ENCODE measurements at regions not wholly inside any gene's neighbourhood (a gene's known extent, or its start where the extent isn't known, plus 50 kb on each side); places are given as distances from the start of the nearest gene placed in this dataset.
"Not testable (repeated sequence)": the region's sequence is repeated elsewhere in the genome, so short reads cannot be mapped to it uniquely, and the experiment has no call there.

DNA sequence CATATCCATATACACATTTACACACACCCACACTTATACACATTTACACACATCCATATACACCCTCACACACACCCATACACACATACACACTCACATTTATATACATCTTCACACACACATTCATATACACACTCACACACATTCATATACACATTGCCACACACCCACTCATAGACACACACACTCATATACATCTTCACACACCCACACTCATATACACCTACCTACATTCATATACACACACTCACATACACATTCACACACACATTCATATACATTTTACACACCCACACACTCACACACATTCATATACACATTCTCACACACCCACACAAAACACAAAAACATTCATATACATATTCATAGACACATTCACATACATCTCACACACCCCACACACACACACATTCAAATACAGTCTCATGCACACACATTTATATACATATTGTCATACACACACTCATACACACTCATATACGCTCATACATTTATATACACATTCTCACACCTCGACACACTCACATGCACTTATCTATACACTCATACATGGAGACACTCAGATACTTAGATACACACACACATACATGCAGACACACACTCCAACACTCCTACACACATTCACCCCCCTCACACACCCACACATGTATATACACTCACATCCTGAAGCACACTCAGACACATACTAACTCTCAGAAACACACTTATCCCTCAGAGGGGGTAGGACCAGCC is 82.1 kb downstream of the MRPL14 start:
- Mint-ChIP-seq H3K36me3 (ENCODE audit: low read depth) (no peaks in the 10 kb centered on the region), H3K27ac (no peak overlapping the region), H3K4me3 (no peak overlapping the region), H3K4me1 (ENCODE audit: low read depth) (peaks cover 20% of the 10 kb centered on the region), H3K27me3 (ENCODE audit: low read depth) (no peaks in the 10 kb centered on the region), H3K9me3 (no peaks in the 10 kb centered on the region)
- DNase-seq (ENCODE audit: low spot score) = no peak

DNA sequence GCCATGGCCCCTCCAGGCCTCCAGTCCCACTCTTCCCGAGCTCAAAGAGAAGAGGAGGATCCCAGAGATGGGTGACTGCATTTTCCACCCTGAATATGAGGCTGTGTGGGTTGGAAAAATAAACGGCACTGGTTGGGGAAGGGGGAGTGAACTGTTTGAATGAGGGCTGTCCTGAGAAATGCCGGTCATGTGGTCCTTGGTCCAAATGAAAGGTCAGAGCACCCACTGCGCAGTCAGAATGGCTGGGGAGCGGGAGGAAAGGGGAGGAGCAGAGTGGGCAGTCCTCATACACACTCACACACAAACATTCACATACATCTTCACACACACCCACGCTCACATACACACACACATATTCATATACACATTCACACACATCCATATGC is 83.1 kb downstream of the MRPL14 start:
- DNase-seq (ENCODE audit: low spot score) = no peak
- H3K27me3 Mint-ChIP-seq (ENCODE audit: low read depth) = no peaks in the 10 kb centered on the region
- no peaks in the 10 kb centered on the region for H3K9me3 Mint-ChIP-seq
- peaks cover 13% of the 10 kb centered on the region for H3K4me1 Mint-ChIP-seq (ENCODE audit: low read depth)
- H3K36me3 Mint-ChIP-seq (ENCODE audit: low read depth) = no peaks in the 10 kb centered on the region
- no peak overlapping the region for H3K4me3 Mint-ChIP-seq
- H3K27ac Mint-ChIP-seq = no peak overlapping the region

DNA sequence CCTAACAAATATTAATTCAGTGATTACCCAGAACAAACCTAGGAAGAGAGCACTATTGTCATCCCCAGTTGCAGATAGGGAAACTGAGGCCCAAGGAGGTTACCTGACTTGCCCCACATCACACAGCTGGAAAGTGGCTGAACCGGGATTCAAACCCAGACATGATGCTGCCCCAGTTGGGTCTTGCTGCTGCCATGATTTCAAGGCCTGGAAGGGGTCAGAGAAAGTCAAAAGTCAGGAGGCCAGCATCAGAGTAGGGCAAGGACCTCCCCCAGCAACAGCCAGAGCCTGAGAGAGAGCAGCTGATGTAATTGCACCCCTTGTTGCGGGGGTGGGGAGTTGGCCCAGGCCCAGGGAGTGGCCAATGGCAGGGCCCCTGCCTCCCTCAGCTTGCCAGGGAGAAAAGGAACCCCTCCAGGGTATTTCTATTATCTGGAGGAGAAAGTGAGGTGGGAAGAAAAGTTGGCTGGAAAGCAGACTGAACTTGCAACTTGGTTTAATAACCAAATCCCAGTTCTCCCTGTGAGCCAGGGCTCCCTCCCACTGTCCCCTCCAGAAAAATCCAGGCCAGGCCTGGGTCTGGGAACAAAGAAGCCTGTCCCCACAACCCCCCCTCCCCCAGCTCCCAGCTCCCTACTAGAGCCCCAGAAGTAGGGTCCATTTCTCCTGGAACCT is 83.6 kb downstream of the MRPL14 start:
- no peak overlapping the region for H3K27ac Mint-ChIP-seq
- H3K36me3 Mint-ChIP-seq (ENCODE audit: low read depth) = no peaks in the 10 kb centered on the region

DNA sequence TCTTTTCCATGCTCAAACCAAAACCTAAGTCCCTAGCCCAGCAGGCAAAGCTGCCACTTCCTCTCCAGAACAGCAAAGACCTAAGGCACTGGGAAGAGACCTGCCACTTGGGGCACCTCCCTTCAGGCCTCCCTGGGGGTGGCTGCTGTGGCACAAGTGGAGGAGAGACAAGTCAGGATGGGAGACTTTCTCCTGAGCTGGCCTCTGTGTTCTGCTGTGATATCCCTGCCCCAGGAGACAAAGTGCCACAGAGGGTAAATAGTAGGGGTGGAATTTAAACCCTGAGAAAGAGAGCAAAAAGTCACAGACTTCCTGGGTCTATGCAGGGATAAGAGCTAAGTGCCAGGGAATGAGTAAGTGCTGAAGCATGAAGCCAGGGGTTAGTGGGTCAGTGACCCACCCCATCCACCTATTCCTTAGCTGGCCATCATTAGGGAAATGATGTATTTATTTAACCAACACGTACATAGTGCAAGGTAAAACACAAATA is 84.2 kb downstream of the MRPL14 start:
- Mint-ChIP-seq H3K27me3 (ENCODE audit: low read depth) (no peaks in the 10 kb centered on the region), H3K27ac (no peak overlapping the region), H3K36me3 (ENCODE audit: low read depth) (no peaks in the 10 kb centered on the region), H3K4me1 (ENCODE audit: low read depth) (peaks cover 7% of the 10 kb centered on the region), H3K9me3 (no peaks in the 10 kb centered on the region), H3K4me3 (no peak overlapping the region)
- DNase-seq (ENCODE audit: low spot score) = no peak

More for the DNA sequence above, 83.6 kb downstream of the MRPL14 start:
- no peak overlapping the region for H3K4me3 Mint-ChIP-seq
- H3K27me3 Mint-ChIP-seq (ENCODE audit: low read depth) = no peaks in the 10 kb centered on the region
- peaks cover 7% of the 10 kb centered on the region for H3K4me1 Mint-ChIP-seq (ENCODE audit: low read depth)
- DNase-seq (ENCODE audit: low spot score) = no peak
- H3K9me3 Mint-ChIP-seq = no peaks in the 10 kb centered on the region

DNA sequence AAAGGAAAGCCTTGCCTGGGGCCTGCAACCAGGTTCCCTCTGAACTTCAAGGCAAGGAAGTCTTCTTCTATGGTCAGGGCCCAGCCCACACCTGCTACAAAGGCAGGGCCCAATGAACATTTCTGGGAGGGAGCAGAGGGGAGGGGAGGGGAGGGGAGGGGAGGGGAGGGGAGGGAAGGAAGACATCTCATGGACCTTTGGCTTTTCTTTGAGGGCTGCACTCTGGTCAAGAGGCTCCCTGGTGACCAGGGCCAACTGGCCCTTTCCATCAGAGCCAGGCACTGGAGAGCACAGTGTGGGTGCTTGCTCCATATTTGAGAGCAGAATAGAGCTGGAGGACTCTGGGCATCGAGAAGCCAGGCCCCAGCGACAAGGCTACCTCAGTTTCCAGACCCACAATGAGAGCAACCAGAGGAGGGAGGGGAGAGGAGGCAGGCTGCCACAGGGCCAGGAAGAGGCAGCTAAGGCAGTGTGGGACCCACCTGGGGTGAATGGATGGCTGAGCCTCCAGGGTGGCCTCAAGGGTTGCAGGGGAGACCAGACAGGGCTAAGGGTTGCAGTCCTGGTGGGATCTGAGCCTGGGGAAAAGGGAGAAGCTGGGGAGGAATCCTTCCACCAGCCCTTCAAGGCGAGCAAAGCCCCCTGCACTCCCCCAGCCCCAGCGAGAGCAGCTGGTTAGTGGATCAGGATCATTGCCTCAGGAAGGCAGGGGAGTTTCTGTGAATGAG is 84.8 kb downstream of the MRPL14 start:
- Mint-ChIP-seq H3K4me3 (no peak overlapping the region), H3K27ac (no peak overlapping the region), H3K36me3 (ENCODE audit: low read depth) (no peaks in the 10 kb centered on the region), H3K4me1 (ENCODE audit: low read depth) (peaks cover 7% of the 10 kb centered on the region), H3K9me3 (no peaks in the 10 kb centered on the region), H3K27me3 (ENCODE audit: low read depth) (no peaks in the 10 kb centered on the region)
- DNase-seq (ENCODE audit: low spot score) = no peak

GRCh38 chr6:44041461-44042260 is 85.6 kb downstream of the MRPL14 start:
- Mint-ChIP-seq H3K36me3 (ENCODE audit: low read depth) (no peaks in the 10 kb centered on the region), H3K27ac (no peak overlapping the region)
- DNase-seq (ENCODE audit: low spot score) = no peak

GRCh38 chr6:44040786-44041185 is 86.5 kb downstream of the MRPL14 start:
- H3K4me3 Mint-ChIP-seq = no peak overlapping the region
- H3K9me3 Mint-ChIP-seq = no peaks in the 10 kb centered on the region
- H3K27me3 Mint-ChIP-seq (ENCODE audit: low read depth) = peaks cover 3% of the 10 kb centered on the region
- no peaks in the 10 kb centered on the region for H3K36me3 Mint-ChIP-seq (ENCODE audit: low read depth)
- H3K4me1 Mint-ChIP-seq (ENCODE audit: low read depth) = peaks cover 7% of the 10 kb centered on the region
- H3K27ac Mint-ChIP-seq = no peak overlapping the region
- no peak for DNase-seq (ENCODE audit: low spot score)

More at GRCh38 chr6:44041461-44042260, 85.6 kb downstream of the MRPL14 start:
- H3K4me3 Mint-ChIP-seq = no peak overlapping the region
- H3K4me1 Mint-ChIP-seq (ENCODE audit: low read depth) = peaks cover 7% of the 10 kb centered on the region
- no peaks in the 10 kb centered on the region for H3K9me3 Mint-ChIP-seq
- H3K27me3 Mint-ChIP-seq (ENCODE audit: low read depth) = no peaks in the 10 kb centered on the region

GRCh38 chr6:44039839-44040350 is 87.4 kb downstream of the MRPL14 start:
- DNase-seq (ENCODE audit: low spot score) = no peak
- peaks cover 3% of the 10 kb centered on the region for H3K27me3 Mint-ChIP-seq (ENCODE audit: low read depth)
- no peaks in the 10 kb centered on the region for H3K9me3 Mint-ChIP-seq
- H3K27ac Mint-ChIP-seq = no peak overlapping the region
- H3K4me3 Mint-ChIP-seq = no peak overlapping the region
- H3K4me1 Mint-ChIP-seq (ENCODE audit: low read depth) = peaks cover 9% of the 10 kb centered on the region
- no peaks in the 10 kb centered on the region for H3K36me3 Mint-ChIP-seq (ENCODE audit: low read depth)

DNA sequence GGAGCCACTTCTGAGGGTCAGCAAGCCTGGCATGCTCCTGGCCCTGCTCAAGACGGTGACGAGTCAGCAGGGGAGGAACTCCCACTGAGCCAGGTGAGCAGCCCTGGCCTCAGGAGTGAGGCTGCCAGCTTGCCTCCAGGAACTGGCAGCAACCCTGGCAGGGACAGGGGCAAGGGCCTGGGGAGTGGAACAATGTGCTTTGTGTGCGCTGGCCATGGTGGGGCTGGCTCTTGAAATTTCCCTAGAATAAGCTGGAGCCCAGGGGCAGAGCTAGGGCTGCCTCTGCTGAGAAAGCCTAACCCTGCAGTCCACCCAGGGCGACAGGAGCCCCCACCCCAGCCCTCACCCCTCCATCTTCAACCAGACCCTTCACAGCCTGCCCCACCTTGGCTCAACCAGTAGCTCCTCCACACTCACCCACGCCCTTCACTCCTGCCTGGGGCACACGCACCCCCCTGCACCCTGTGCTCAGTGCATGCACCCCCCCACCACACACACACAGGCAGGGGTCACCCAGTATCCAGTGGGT is 88.0 kb downstream of the MRPL14 start:
- DNase-seq (ENCODE audit: low spot score) = no peak

GRCh38 chr6:44038543-44039065 is 88.6 kb downstream of the MRPL14 start:
- peaks cover 9% of the 10 kb centered on the region for H3K4me1 Mint-ChIP-seq (ENCODE audit: low read depth)
- H3K27me3 Mint-ChIP-seq (ENCODE audit: low read depth) = peaks cover 5% of the 10 kb centered on the region
- DNase-seq (ENCODE audit: low spot score) = no peak
- H3K27ac Mint-ChIP-seq = no peak overlapping the region
- no peaks in the 10 kb centered on the region for H3K9me3 Mint-ChIP-seq
- H3K36me3 Mint-ChIP-seq (ENCODE audit: low read depth) = no peaks in the 10 kb centered on the region
- no peak overlapping the region for H3K4me3 Mint-ChIP-seq

More for the DNA sequence above, 88.0 kb downstream of the MRPL14 start:
- H3K9me3 Mint-ChIP-seq = no peaks in the 10 kb centered on the region
- H3K27me3 Mint-ChIP-seq (ENCODE audit: low read depth) = peaks cover 5% of the 10 kb centered on the region
- H3K4me1 Mint-ChIP-seq (ENCODE audit: low read depth) = peaks cover 9% of the 10 kb centered on the region
- no peak overlapping the region for H3K27ac Mint-ChIP-seq
- no peak overlapping the region for H3K4me3 Mint-ChIP-seq
- H3K36me3 Mint-ChIP-seq (ENCODE audit: low read depth) = no peaks in the 10 kb centered on the region

- Mint-ChIP-seq H3K36me3 (ENCODE audit: low read depth) (no peaks in the 10 kb centered on the region), H3K27ac (no peak overlapping the region), H3K9me3 (no peaks in the 10 kb centered on the region), H3K4me1 (ENCODE audit: low read depth) (peaks cover 8% of the 10 kb centered on the region), H3K4me3 (no peak overlapping the region), H3K27me3 (ENCODE audit: low read depth) (peaks cover 5% of the 10 kb centered on the region)
- no peak for DNase-seq (ENCODE audit: low spot score)
These were observed 89.3 kb downstream of the MRPL14 start for GRCh38 chr6:44037847-44038542.

GRCh38 chr6:44037276-44037675 is 90.0 kb downstream of the MRPL14 start:
- H3K27ac Mint-ChIP-seq; DNase-seq (ENCODE audit: low spot score); H3K27me3 Mint-ChIP-seq (ENCODE audit: low read depth); H3K9me3 Mint-ChIP-seq; H3K4me1 Mint-ChIP-seq (ENCODE audit: low read depth); H3K36me3 Mint-ChIP-seq (ENCODE audit: low read depth); H3K4me3 Mint-ChIP-seq: not testable (repeated sequence)
